GM10248 (cell line): ENCODE measurements at regions not wholly inside any gene's neighbourhood (a gene's known extent, or its start where the extent isn't known, plus 50 kb on each side); places are given as distances from the start of the nearest gene placed in this dataset.
"Not testable (repeated sequence)": the region's sequence is repeated elsewhere in the genome, so short reads cannot be mapped to it uniquely, and the experiment has no call there.

ENCODE experiments used
- CTCF ChIA-PET: fragments of 300-600 bp; sonication (Branson Sonifier 250); formaldehyde crosslinking; extraction: SDS; loops from one replicate; lab custom pipeline; 2021; ENCODE audit warnings: antibody characterized with exemption; lab: Yijun Ruan, JAX
- POLR2A ChIA-PET: fragments of 350-650 bp; sonication (Branson Sonifier 250); formaldehyde crosslinking; extraction: SDS; loops from one replicate; lab custom pipeline; 2020; ENCODE audit warnings: antibody characterized with exemption; lab: Yijun Ruan, JAX
- DNase-seq: peaks from one replicate; pipeline ENCODE4 v3.0.0; 2012; ENCODE audit errors: extremely low spot score
- TF ChIP-seq, protein P1 (sequence below): IDR thresholded peaks from 2 replicates; pipeline ENCODE4 v1.5.1; 2012; ENCODE audit warnings: mild to moderate bottlenecking, low read depth; ENCODE audit errors: extremely low read depth, missing control alignments, control extremely low read depth

DNA sequence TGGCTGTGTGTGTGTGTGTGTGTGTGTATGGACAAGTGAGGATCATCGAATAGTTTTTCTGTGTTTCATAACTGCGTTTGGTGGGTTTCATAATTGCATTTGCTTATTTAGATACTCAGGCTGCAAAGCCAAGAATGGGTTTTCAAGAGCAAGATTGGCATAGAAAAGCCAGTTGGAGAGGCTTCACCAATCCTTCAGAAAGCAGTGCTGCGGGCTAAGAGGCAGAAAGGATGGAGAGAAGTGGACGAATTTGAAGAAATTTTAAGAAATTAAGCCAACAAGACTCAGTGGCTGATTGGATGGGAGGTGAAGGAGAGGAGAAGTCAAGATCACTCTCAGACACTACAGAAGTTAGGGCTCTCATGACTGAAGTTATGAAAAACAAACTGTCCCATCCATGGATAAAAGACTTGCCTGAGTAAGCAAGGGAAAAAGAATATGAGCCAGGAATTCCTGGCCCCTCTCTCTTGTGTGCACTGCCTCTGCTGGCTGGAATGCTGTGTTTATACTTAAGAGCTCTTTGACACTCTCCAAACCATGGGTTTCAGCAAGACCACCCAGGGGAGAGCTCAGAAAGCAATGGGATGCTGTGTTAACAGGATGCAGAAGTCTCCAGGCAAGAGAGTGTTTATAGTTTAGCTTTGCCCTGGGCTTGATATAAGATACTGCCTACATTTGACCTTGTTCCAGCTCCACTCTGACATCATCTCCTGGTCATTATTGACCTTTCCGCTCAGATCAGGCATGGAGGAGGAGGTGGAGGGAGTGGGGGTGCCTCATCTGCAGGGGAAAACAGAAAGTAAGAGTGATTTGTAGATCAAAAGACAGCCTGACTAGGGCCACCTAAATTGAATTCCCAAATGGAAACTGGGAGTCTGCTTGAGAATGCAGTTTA, 232.0 kb upstream of the PLXNA2 start:
- ChIA-PET POLR2A (no interaction called here), CTCF (interaction anchor here (1.2 kb wide), 1 partner anchor 19 kb away, joined by 3 read pairs; no protein-coding TSS in a partner anchor)
- DNase-seq: no peak
- TF ChIP-seq, protein P1, sequence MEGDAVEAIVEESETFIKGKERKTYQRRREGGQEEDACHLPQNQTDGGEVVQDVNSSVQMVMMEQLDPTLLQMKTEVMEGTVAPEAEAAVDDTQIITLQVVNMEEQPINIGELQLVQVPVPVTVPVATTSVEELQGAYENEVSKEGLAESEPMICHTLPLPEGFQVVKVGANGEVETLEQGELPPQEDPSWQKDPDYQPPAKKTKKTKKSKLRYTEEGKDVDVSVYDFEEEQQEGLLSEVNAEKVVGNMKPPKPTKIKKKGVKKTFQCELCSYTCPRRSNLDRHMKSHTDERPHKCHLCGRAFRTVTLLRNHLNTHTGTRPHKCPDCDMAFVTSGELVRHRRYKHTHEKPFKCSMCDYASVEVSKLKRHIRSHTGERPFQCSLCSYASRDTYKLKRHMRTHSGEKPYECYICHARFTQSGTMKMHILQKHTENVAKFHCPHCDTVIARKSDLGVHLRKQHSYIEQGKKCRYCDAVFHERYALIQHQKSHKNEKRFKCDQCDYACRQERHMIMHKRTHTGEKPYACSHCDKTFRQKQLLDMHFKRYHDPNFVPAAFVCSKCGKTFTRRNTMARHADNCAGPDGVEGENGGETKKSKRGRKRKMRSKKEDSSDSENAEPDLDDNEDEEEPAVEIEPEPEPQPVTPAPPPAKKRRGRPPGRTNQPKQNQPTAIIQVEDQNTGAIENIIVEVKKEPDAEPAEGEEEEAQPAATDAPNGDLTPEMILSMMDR: no peak

DNA sequence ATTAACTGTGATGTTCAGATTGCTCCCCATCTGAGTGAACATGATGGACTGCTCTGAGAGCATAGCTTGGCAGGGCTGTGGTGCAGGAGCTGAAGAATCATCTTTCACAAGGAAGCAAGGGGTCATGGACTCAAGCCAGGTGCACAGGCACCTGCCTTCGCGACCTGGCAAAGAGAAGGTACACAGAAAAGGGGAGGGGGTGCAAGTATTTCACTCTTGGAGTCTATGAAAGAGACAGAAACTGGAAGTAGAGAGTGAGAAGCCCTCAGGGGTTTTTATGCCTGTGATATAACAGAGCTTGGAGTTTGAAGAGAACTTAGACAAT, 232.6 kb upstream of the PLXNA2 start:
- ChIA-PET CTCF (interaction anchor here (1.2 kb wide), 1 partner anchor 19 kb away, joined by 3 read pairs; no protein-coding TSS in a partner anchor), POLR2A (no interaction called here)
- TF ChIP-seq, protein P1: no peak
- DNase-seq: no peak

DNA sequence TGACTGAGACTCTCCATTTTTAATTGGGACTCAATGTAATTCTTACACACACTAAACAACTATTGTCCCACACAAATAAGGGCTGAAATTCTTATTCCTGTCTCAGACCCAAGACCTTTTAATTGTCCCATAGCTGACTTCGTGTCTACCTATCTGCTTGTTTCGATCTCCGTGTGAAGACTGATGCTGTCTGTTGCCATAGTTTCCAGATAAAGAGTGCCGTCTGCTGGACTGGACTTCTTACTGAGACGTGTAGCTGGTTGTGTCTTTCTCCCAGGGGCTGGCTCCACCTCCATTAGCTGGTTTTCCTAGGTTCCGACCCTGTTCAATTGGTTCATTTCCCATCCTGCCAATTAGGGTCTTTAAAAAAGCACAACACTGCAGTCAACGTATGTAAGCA, 235.3 kb upstream of the PLXNA2 start:
- no peak for DNase-seq
- POLR2A ChIA-PET: no interaction called here
- TF ChIP-seq, protein P1: no peak
- CTCF ChIA-PET: no interaction called here

DNA sequence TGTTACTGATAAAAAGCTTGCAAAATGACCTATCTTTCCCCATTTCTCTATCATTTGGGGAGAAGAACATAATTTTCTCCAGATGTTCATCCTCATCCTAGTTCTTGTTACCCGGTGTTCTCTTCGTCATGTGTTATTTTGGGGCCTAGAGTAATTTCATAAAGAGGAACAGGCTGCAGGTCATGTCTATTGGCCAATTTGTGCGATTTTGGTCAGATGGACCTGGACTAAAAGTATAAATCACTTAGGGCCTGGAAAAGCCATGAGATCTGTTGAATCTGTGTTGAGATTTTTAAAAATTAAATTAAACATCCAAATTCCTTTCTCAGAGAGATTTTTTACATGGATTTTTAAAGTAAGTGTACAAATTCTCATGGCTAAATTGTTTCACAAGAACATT, 241.3 kb upstream of the PLXNA2 start:
- no peak for DNase-seq
- ChIA-PET POLR2A (no interaction called here), CTCF (no interaction called here)
- TF ChIP-seq, protein P1: no peak

DNA sequence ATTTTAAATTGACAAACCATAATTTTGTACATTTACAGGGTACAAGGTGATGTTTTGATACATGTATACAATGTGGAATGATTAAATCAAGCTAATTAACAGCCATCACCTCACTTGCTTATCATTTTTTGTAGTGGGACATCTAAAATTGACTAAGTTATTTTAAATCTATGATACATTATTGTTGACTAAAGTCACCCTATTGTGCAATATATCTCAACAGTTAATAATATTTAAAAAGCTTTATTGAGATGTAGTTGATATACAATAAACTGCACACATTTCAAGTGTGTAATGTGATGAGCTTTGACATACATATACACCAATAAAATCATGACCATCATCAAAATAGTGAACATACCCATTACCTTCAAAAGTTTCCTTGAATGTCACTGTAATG, 242.5 kb upstream of the PLXNA2 start:
- DNase-seq: no peak
- ChIA-PET POLR2A (no interaction called here), CTCF (no interaction called here)
- TF ChIP-seq, protein P1: no peak

DNA sequence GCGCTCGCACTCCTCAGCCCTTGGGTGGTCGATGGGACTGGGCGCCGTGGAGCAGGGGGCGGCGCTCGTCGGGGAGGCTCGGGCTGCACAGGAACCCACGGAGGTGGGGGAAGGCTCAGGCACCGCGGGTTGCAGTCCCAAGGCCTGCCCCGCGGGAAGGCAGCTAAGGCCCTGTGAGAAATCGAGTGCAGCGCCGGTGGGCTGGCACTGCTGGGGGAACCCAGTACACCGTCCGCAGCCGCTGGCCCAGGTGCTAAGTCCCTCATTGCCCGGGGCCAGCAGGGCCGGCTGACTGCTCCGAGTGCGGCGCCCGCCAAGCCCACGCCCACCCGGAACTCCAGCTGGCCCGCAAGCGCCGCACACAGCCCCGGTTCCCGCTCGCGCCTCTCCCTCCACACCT, 244.2 kb upstream of the PLXNA2 start:
- CTCF ChIA-PET, POLR2A ChIA-PET, DNase-seq: not testable (repeated sequence)

DNA sequence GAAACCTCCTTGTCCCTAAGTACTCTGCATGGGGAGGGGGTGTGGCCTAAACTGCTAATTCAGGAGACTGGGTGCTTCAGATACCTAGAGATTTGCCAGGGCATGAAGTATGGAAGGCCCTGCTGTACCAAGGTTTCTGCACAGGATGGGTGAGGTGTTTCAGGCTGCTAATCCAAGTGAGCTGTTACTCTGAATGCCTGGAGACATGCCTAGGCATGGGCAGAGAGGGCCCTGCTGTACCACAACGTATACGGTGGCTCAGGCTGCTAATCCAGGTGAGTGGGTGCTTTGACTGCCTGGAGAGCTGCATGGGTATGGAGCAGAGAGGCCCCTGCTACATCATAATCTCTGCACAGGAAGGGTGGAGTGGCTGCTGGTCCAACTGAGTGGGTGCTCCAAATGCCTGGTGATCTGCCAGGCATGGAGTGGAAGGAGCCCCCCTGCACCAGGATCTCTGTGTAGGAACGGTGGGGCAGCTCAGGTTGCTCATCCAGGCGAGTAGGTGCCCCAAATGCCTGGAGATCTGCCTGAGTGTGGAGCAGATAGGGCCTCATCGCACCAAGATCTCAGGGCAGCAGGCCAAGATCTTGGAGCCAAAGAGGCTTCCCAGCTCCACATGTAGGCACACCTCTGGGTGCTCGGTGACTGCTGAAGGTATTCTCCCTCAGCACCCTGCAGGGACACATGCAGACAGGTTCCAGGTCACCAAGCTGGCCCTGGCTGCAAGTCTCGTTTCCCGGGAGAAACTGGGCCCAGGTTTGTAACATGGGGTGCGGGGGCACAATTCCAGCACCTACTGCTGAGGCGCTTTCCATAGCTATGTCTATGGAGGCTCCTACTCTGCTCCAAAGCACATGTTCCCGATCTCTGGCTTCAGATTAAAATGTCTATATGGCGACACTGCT, 252.5 kb upstream of the PLXNA2 start:
- ChIA-PET CTCF (interaction anchor here (1.3 to 1.6 kb wide), 3 partner anchors 7 to 13 kb away, joined by 3 to 4 read pairs (median 3); no protein-coding TSS in a partner anchor), POLR2A (no interaction called here)
- no peak for DNase-seq
- TF ChIP-seq, protein P1: no peak
